GM18858 (cell line): ENCODE measurements at regions not wholly inside any gene's neighbourhood (a gene's known extent, or its start where the extent isn't known, plus 50 kb on each side); places are given as distances from the start of the nearest gene placed in this dataset.

Experiments
- ATAC-seq: cut with Tn5 transposase; IDR thresholded peaks from one replicate; pipeline ENCODE4 v1.9.1; 2021; ENCODE audit not compliant: unreplicated experiment

DNA sequence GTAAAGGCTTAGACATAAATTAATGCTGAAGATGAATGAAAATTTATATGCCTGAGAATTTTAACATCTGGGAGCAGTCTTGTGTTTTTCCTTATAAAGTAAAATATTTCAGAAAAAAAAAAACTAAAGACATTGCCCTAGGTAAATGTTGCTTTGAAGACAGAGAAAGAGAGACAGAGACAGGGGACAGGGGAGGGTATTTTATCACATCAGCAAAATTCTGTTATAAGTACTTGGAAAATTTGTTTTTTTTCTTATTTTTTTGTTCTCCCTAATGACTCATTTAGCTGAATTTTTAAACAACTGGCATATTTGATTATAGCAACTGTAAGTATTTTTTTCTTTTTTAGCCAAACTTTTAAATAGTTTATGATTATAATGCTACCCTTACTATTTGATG lies 1540.6 kb upstream of the GBE1 start:
- no peak for ATAC-seq

GRCh38 chr3:83317605-83318004 lies 1556.2 kb upstream of the GBE1 start:
- ATAC-seq, result no peak

DNA sequence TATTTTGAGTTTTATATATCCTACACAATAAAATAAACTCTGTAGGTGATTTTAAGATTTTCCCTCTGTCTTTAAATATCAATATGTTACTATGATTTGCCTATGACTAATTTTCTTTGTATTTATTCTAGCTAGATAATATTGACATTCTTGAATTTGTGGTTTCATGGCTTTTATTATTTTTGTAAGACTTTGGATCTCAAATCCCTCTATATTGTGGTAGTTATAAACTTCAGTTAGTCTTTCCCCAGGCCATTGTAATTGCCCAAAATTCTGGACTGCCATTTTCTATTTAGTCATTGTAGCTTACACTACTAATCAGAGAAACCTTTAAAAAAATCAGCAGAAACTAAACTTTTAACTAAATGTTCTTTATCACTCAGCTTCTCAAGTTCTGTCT lies 1559.3 kb upstream of the GBE1 start:
- ATAC-seq, result no peak

DNA sequence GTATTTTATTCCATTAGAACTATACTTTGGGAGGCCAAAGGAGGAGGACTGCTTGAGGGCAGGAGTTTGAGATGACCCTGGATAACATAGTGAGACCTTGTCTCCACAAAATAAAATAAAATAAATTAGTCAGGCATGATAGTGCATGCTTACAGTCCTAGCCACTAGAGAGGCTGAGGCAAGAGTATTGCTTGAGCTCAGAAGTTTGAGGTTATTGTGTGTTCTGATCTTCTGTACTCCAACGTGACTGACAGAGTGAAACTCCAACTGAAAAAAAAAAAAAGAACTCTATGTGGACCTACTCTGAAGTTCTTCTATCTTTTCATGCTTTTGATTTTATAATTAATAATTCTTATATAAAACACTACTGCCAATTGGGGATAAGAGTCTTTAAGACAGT lies 1560.0 kb upstream of the GBE1 start:
- no peak for ATAC-seq

- ATAC-seq, result no peak
Observed at GRCh38 chr3:83321891-83322290, 1560.4 kb upstream of the GBE1 start.

DNA sequence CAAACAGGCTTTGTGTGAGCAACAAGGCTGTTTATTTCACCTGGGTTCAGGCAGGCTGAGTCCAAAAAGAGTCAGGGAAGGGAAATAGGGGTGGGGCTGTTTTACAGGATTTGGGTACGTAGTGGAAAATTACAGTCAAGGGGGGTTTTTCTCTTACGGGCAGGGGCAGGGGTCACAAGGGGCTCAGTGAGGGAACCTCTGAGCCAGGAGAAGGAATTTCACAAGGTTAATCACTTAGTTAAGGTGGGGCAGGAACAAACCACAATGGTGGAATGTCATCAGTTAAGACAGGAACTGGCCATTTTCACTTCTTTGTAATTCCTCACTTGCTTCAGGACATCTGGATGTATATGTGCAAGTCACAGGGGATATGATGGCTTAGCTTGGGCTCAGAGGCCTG lies 1592.8 kb upstream of the GBE1 start:
- ATAC-seq, result no peak

DNA sequence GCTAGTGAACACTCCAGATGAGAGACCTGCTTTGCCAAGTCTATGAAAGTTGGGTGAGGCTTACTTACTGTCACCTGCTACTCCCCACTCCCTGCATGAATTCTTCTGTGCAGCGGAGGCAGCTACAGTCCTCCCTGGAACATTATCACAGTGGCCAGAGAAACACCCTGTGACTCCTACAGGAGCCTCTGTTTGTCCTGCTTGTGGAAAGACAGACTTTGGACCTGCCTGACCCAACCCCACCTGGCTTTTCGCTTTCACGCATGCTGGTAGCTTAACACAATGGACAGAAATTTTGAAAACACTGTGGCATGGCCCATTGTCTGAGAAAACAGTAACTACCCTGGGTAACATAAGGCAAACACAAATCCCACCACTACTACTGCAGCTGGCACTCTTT lies 1565.5 kb upstream of the CADM2 start:
- ATAC-seq, result no peak

GRCh38 chr3:83403927-83404326 lies 1554.9 kb upstream of the CADM2 start:
- ATAC-seq, result no peak

- no peak for ATAC-seq
Observed at GRCh38 chr3:83426300-83426699, 1532.5 kb upstream of the CADM2 start.

DNA sequence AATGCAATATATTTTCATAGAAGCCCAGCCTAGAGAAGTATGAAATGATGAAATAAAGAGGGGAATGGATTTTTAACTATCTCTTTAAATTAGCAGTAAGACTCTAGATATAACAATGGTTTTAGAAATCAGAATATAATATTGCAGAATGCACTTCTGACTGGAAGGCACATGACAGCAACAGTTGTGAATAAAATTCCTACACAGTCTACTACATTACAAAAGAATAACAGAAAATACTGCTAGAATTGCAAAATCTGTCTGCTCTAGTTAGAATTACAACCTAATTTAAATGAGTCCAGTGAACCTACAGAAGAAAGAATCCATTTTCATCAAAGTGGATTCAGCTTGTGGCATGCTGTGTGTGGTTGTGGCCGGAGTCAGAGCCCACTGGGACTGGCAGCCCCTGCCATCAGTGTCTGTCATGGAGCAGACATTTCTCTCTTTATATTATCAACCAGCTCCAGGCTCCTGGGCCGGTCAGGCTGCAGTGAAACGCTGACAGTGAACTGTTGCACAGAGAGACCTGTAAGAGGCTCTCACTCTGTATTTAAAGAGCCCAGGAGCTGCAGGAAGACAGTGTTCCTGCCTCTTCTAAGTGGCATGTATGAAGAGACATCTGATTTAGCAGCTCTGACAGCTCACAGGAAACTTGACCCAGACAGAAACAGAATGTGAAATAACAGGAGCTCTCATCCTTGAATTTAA lies 1523.8 kb upstream of the CADM2 start:
- ATAC-seq, result no peak

- ATAC-seq, result no peak
Observed at GRCh38 chr3:83438188-83438587, 1520.6 kb upstream of the CADM2 start.

DNA sequence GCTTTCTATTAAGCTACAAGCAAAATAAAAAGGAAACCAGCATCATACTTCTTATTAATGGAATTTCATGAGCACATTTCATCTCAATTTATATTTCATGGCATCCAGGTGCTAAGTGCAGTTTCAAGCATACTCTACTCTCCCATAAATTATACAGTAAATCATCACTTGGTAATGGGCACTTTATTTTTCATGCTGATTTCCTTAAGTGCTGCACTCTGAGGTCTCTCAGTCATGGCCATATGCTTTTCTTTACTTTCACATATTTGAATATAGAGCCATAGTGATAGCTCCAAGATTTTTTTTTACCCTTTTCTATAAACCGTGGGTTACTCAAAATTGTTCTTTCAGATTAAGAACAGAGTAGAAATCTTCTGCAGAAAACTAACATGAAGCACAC lies 1505.7 kb upstream of the CADM2 start:
- no peak for ATAC-seq

GRCh38 chr3:83454353-83454752 lies 1504.4 kb upstream of the CADM2 start:
- ATAC-seq, result no peak

GRCh38 chr3:83457551-83457950 lies 1501.2 kb upstream of the CADM2 start:
- ATAC-seq, result no peak

GRCh38 chr3:83460052-83460451 lies 1498.7 kb upstream of the CADM2 start:
- no peak for ATAC-seq

- no peak for ATAC-seq
Observed at GRCh38 chr3:83461411-83461810, 1497.4 kb upstream of the CADM2 start.

GRCh38 chr3:83477563-83477962 lies 1481.2 kb upstream of the CADM2 start:
- ATAC-seq, result no peak

DNA sequence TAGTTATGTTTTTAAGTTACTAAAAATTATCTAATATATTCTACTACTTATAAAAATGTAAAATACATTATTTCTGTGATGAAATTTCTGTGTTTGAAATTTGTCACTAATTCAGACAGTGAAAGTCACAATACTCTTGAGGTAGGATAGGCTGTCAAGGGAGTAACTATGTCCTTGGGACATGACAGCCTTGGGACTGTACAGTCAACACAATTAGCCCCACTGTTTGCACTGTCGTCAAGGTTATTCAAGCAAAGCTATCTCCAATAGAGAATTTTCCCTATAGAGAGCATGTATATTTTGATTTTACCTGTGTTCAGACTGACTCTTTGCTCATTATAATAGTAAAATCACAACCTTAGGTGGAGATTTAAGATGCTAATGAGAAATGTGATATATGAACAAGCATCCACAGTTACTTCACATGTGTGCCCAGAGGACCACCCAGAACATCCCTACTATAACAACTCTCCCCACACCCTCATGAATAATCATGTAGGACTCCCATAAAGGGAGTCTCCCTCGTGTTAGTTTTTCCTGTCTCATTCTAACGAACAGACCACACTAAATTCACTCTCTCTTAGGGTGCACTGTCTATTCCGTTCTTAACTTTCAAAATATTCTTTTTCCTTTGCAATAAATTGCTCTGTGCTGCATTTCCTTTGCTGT lies 1476.3 kb upstream of the CADM2 start:
- ATAC-seq, result no peak

DNA sequence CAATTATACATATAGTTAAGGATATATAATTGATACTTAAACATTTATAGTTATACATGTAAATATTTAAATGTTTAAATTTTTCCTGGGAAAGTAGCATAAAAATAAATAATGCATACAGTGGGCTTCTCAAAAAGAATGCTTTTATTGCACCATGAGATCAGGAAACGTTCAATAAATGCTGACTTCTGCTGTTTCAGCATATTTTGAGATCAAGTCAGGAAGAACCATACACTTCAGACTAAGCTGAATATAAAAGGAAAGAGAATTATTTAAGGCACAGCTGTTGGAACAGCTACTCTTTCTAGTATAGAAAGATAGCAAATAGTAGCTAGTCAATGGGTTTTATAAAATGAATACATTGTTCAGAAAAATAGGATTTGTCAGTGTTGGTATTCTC lies 1462.3 kb upstream of the CADM2 start:
- no peak for ATAC-seq

- no peak for ATAC-seq
Observed at GRCh38 chr3:83498361-83499016, 1460.3 kb upstream of the CADM2 start.

DNA sequence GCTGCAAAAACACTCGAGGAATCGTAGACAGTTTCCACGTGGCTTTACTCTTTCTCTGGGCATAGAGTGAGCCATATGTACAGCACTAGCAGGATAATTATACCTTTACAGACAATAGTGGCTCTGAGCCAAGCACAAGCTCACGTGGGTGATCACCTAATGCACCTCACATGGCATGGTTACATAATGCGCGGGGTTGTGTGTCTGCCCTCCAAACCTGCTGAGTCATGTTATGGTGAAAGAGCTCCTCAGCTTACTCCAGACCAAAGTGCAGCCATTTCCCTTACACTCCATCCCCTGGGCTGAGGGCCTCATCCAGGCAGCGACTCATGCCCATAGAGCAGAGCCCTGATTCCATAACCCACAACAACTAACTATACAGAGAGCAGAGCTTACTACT lies 1458.4 kb upstream of the CADM2 start:
- ATAC-seq, result no peak

GRCh38 chr3:83500931-83501330 lies 1457.9 kb upstream of the CADM2 start:
- ATAC-seq, result no peak
